H9 (cell line): ENCODE measurements at regions not wholly inside any gene's neighbourhood (a gene's known extent, or its start where the extent isn't known, plus 50 kb on each side); places are given as distances from the start of the nearest gene placed in this dataset.

ENCODE experiments used
- DNase-seq: peaks from one replicate; pipeline ENCODE4 v3.0.0-alpha.2; 2017
- H2AFZ ChIP-seq: one replicate; pipeline ENCODE4 v1.6.1; 2013; ENCODE audit warnings: mild to moderate bottlenecking, low read length, control low read depth, moderate library complexity
- H2AK5ac ChIP-seq: 2 replicates; pipeline ENCODE4 v1.6.1; 2013; ENCODE audit warnings: low read length, control low read depth, mixed read lengths; ENCODE audit not compliant: insufficient read length
- H2BK120ac ChIP-seq: one replicate; pipeline ENCODE4 v1.6.1; 2013; ENCODE audit warnings: low read depth, mild to moderate bottlenecking, low read length, control low read depth, inconsistent platforms; ENCODE audit not compliant: poor library complexity, severe bottlenecking
- H2BK12ac ChIP-seq: 2 replicates; pipeline ENCODE4 v1.6.1; 2013; ENCODE audit warnings: low read length, control low read depth, mixed read lengths, low read depth; ENCODE audit not compliant: insufficient read length
- H2BK15ac ChIP-seq: 2 replicates; pipeline ENCODE4 v1.6.1; 2013; ENCODE audit warnings: low read depth, low read length, control low read depth
- H2BK20ac ChIP-seq: one replicate; pipeline ENCODE4 v1.6.1; 2013; ENCODE audit warnings: low read depth, mild to moderate bottlenecking, low read length, control low read depth, inconsistent platforms; ENCODE audit not compliant: poor library complexity, severe bottlenecking
- H2BK5ac ChIP-seq: 2 replicates; pipeline ENCODE4 v1.6.1; 2013; ENCODE audit warnings: low read length, control low read depth, mixed read lengths; ENCODE audit not compliant: insufficient read length
- H3K14ac ChIP-seq: 2 replicates; pipeline ENCODE4 v1.6.1; 2013; ENCODE audit warnings: low read length, control low read depth; ENCODE audit not compliant: insufficient read depth
- H3K18ac ChIP-seq: 2 replicates; pipeline ENCODE4 v1.6.1; 2013; ENCODE audit warnings: low read depth, mild to moderate bottlenecking, mixed read lengths, low read length, control low read depth; ENCODE audit not compliant: insufficient read length
- H3K23ac ChIP-seq: 2 replicates; pipeline ENCODE4 v1.6.1; 2013; ENCODE audit warnings: low read length, control low read depth, mixed read lengths, low read depth; ENCODE audit not compliant: insufficient read length
- H3K23me2 ChIP-seq: 2 replicates; pipeline ENCODE4 v1.6.1; 2013; ENCODE audit warnings: low read depth, mild to moderate bottlenecking, mixed read lengths, low read length, control low read depth; ENCODE audit not compliant: insufficient read length, poor library complexity, severe bottlenecking
- H3K27ac ChIP-seq: 2 replicates; pipeline ENCODE4 v1.5.1; 2013; ENCODE audit warnings: low read length, control low read depth, mixed read lengths, low read depth; ENCODE audit not compliant: insufficient read length
- H3K27me3 ChIP-seq: 2 replicates; pipeline ENCODE4 v1.6.1; 2013; ENCODE audit warnings: low read length, control low read depth, inconsistent platforms; ENCODE audit not compliant: insufficient read depth
- H3K4ac ChIP-seq: 2 replicates; pipeline ENCODE4 v1.6.1; 2013; ENCODE audit warnings: low read depth, mild to moderate bottlenecking, control low read depth, inconsistent platforms, low read length, moderate library complexity
- H3K4me1 ChIP-seq: 2 replicates; pipeline ENCODE4 v1.6.1; 2013; ENCODE audit warnings: low read length, control low read depth, inconsistent platforms; ENCODE audit not compliant: insufficient read depth
- H3K4me2 ChIP-seq: 2 replicates; pipeline ENCODE4 v1.6.1; 2013; ENCODE audit warnings: low read length, control low read depth, mixed read lengths; ENCODE audit not compliant: insufficient read length, insufficient read depth
- H3K56ac ChIP-seq: 2 replicates; pipeline ENCODE4 v1.6.1; 2013; ENCODE audit warnings: low read depth, mild to moderate bottlenecking, mixed read lengths, low read length, control low read depth; ENCODE audit not compliant: insufficient read length
- H3K79me1 ChIP-seq: 2 replicates; pipeline ENCODE4 v1.6.1; 2013; ENCODE audit warnings: low read depth, mild to moderate bottlenecking, moderate library complexity, low read length, control low read depth, inconsistent platforms; ENCODE audit not compliant: insufficient read depth, poor library complexity, severe bottlenecking
- H3K79me2 ChIP-seq: 2 replicates; pipeline ENCODE4 v1.6.1; 2013; ENCODE audit warnings: low read length, control low read depth, inconsistent platforms; ENCODE audit not compliant: insufficient read depth
- H3K9ac ChIP-seq: 2 replicates; pipeline ENCODE4 v1.6.1; 2013; ENCODE audit warnings: low read length, control low read depth, mixed read lengths; ENCODE audit not compliant: insufficient read length; ENCODE audit errors: extremely low read depth
- H3K9me3 ChIP-seq: one replicate; pipeline ENCODE4 v1.6.1; 2013; ENCODE audit warnings: low read depth, low read length, inconsistent platforms; ENCODE audit not compliant: control insufficient read depth
- H3T11ph ChIP-seq: one replicate; pipeline ENCODE4 v1.6.1; 2013; ENCODE audit warnings: mild to moderate bottlenecking, low read length, control low read depth, inconsistent platforms
- H4K20me1 ChIP-seq: one replicate; pipeline ENCODE4 v1.6.1; 2013; ENCODE audit not compliant: control insufficient read depth, insufficient read length, insufficient read depth
- H4K5ac ChIP-seq: 2 replicates; pipeline ENCODE4 v1.6.1; 2013; ENCODE audit warnings: low read depth, mild to moderate bottlenecking, mixed read lengths, low read length, control low read depth; ENCODE audit not compliant: insufficient read length
- H4K8ac ChIP-seq: replicated peaks from 2 replicates; pipeline ENCODE4 v1.6.1; 2013; ENCODE audit warnings: low read length, control low read depth, mixed read lengths, low read depth; ENCODE audit not compliant: insufficient read length
- H4K91ac ChIP-seq: 2 replicates; pipeline ENCODE4 v1.6.1; 2013; ENCODE audit warnings: low read depth, mild to moderate bottlenecking, moderate library complexity, mixed read lengths, low read length, control low read depth; ENCODE audit not compliant: insufficient read length
- H3K27ac Mint-ChIP-seq, 3 experiments: 2 replicates in 2 of 3; 3 replicates in 1 of 3; pipeline ENCODE4 v1.8.0; 2020 to 2021; ENCODE audit warnings: mixed read lengths in 3 of 3, mild to moderate bottlenecking in 1 of 3, moderate library complexity in 1 of 3
- H3K27me3 Mint-ChIP-seq: 2 replicates; pipeline ENCODE4 v1.8.0; 2021; ENCODE audit warnings: low read depth, mild to moderate bottlenecking, moderate library complexity, mixed read lengths
- H3K36me3 Mint-ChIP-seq, 3 experiments: 2 replicates in 2 of 3; 3 replicates in 1 of 3; pipeline ENCODE4 v1.8.0; 2020 to 2021; ENCODE audit warnings: low read depth in 3 of 3, mixed read lengths in 3 of 3; ENCODE audit not compliant: insufficient read depth in 1 of 3
- H3K4me1 Mint-ChIP-seq, 2 experiments: 2 replicates each; pipeline ENCODE4 v1.8.0; 2020; ENCODE audit warnings: mixed read lengths in 2 of 2
- H3K4me3 Mint-ChIP-seq, 2 experiments: 2 replicates in 1 of 2; 3 replicates in 1 of 2; pipeline ENCODE4 v1.8.0; 2020 to 2021; ENCODE audit warnings: mild to moderate bottlenecking in 2 of 2, mixed read lengths in 2 of 2, moderate library complexity in 1 of 2
- H3K9me3 Mint-ChIP-seq, 2 experiments: 2 replicates in 1 of 2; 3 replicates in 1 of 2; pipeline ENCODE4 v1.8.0; 2020; ENCODE audit warnings: mild to moderate bottlenecking in 2 of 2, mixed read lengths in 2 of 2, moderate library complexity in 1 of 2
- WGBS: extraction: QIAGEN DNeasy Blood & Tissue Kit; methylation state at CpG from one replicate; pipeline ENCODE4 v1.1.7; 2013; ENCODE audit warnings: missing lambda C conversion rate, low lambda C conversion rate, mixed read lengths; ENCODE audit not compliant: insufficient read length; ENCODE audit errors: extremely low coverage; 5-methylcytosine and 5-hydroxymethylcytosine counted together
- TF ChIP-seq, protein P1 (sequence below): fragments of 200-600 bp; sonication (generic); conservative IDR thresholded peaks from 3 replicates; pipeline ENCODE4 v1.8.0; 2021; ENCODE audit warnings: antibody characterized with exemption, mild to moderate bottlenecking

DNA sequence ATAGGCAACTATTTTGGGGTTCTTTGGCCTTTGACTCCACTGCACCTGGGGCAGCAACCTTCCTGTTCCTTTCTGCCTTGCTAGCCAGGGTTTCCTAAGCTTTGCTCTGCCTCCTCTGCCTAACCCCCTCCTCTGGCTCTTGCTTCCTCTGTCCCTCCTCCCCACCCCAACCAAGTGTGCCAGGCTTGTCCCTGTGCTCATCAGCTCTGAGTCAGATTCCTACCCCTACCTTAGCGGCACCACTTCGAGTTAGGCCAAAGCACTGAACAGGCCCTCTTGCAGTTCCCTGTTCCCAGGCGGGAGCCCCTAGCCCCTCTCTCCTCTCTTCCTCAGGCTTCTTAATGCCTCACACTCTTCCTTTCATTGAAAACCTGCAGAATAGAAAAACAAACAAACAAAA, 74.8 kb upstream of the HAO2 start:
- peaks cover 19 to 30% of the 10 kb centered on the region in 2 experiments for H3K4me1 Mint-ChIP-seq
- Histone ChIP-seq H3K56ac (no peak overlapping the region), H2BK12ac (no peak overlapping the region), H3K4me2 (no peak overlapping the region), H4K5ac (no peak overlapping the region), H3K27ac (no peak overlapping the region), H2AK5ac (no peak overlapping the region), H3K9me3 (no peaks in the 10 kb centered on the region), H3K23me2 (no peaks in the 10 kb centered on the region), H2BK20ac (no peak overlapping the region), H4K91ac (no peak overlapping the region), H3K14ac (no peak overlapping the region), H2BK120ac (no peak overlapping the region), H3T11ph (no peak overlapping the region), H3K4ac (no peak overlapping the region), H3K27me3 (no peaks in the 10 kb centered on the region), H4K20me1 (no peaks in the 10 kb centered on the region), H2AFZ (no peak overlapping the region), H2BK5ac (no peak overlapping the region), H4K8ac (no peak overlapping the region), H3K18ac (peak overlapping the region; percentile 27), H3K9ac (no peak overlapping the region), H3K23ac (no peak overlapping the region), H3K4me1 (peaks cover 11% of the 10 kb centered on the region; the same call in 1 of the 2 replicates), H3K79me1 (no peaks in the 10 kb centered on the region), H2BK15ac (no peak overlapping the region), H3K79me2 (no peaks in the 10 kb centered on the region)
- DNase-seq, result no peak
- H3K36me3 Mint-ChIP-seq, result no peaks in the 10 kb centered on the region
- no CpG with 5 or more reads among the region's 3 CpGs for WGBS
- H3K9me3 Mint-ChIP-seq, result no peaks in the 10 kb centered on the region
- H3K27me3 Mint-ChIP-seq, result peaks cover 2% of the 10 kb centered on the region; the same call in 1 of the 2 replicates
- TF ChIP-seq, protein P1, sequence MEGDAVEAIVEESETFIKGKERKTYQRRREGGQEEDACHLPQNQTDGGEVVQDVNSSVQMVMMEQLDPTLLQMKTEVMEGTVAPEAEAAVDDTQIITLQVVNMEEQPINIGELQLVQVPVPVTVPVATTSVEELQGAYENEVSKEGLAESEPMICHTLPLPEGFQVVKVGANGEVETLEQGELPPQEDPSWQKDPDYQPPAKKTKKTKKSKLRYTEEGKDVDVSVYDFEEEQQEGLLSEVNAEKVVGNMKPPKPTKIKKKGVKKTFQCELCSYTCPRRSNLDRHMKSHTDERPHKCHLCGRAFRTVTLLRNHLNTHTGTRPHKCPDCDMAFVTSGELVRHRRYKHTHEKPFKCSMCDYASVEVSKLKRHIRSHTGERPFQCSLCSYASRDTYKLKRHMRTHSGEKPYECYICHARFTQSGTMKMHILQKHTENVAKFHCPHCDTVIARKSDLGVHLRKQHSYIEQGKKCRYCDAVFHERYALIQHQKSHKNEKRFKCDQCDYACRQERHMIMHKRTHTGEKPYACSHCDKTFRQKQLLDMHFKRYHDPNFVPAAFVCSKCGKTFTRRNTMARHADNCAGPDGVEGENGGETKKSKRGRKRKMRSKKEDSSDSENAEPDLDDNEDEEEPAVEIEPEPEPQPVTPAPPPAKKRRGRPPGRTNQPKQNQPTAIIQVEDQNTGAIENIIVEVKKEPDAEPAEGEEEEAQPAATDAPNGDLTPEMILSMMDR, result no peak
- H3K27ac Mint-ChIP-seq, result peak overlapping the region in 2 of 3 experiments; percentile 50 to 63; a peak in 3 of 7 replicates
- H3K4me3 Mint-ChIP-seq, result no peak overlapping the region
